22Rv1 (cell line): ENCODE measurements at regions not wholly inside any gene's neighbourhood (a gene's known extent, or its start where the extent isn't known, plus 50 kb on each side); places are given as distances from the start of the nearest gene placed in this dataset.

Experiments used
- ZFX ChIP-seq: fragments of 450-650 bp; IDR thresholded peaks from 2 replicates; pipeline ENCODE4 v1.6.1; 2017; ENCODE audit warnings: antibody characterized with exemption, borderline replicate concordance
- TF ChIP-seq, protein P1 (sequence below): fragments of 450-650 bp; IDR thresholded peaks from 2 replicates; pipeline ENCODE4 v1.5.1; 2017; ENCODE audit warnings: mild to moderate bottlenecking

DNA sequence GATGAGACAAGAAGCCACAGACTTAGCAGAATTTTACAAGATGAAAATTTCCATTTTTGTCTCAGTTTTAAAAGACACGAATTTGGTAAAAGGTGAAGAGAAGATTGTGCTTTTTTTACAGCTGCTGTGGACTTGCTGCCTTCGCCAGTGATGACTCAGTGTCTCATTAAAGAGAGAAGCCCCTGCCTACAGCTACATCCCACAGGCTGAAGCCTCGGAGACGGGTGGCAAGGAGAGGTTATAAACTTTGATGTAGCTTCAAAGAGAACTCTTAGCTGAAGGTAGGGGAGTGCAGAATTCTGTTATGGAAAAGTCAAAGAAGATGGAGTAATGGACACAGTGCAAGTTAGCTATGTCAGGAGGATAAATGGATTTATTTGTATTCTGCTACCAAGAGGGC, 683.4 kb upstream of the ARGLU1 start:
- TF ChIP-seq, protein P1, sequence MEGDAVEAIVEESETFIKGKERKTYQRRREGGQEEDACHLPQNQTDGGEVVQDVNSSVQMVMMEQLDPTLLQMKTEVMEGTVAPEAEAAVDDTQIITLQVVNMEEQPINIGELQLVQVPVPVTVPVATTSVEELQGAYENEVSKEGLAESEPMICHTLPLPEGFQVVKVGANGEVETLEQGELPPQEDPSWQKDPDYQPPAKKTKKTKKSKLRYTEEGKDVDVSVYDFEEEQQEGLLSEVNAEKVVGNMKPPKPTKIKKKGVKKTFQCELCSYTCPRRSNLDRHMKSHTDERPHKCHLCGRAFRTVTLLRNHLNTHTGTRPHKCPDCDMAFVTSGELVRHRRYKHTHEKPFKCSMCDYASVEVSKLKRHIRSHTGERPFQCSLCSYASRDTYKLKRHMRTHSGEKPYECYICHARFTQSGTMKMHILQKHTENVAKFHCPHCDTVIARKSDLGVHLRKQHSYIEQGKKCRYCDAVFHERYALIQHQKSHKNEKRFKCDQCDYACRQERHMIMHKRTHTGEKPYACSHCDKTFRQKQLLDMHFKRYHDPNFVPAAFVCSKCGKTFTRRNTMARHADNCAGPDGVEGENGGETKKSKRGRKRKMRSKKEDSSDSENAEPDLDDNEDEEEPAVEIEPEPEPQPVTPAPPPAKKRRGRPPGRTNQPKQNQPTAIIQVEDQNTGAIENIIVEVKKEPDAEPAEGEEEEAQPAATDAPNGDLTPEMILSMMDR, result no peak
- TF ChIP-seq ZFX, result no peak
